RPMI7951 (cell line): ENCODE measurements at regions not wholly inside any gene's neighbourhood (a gene's known extent, or its start where the extent isn't known, plus 50 kb on each side); places are given as distances from the start of the nearest gene placed in this dataset.

ENCODE experiments used
- DNase-seq: peaks from one replicate; pipeline ENCODE4 v3.0.0-alpha.2; 2012; ENCODE audit warnings: low read depth

- no peak for DNase-seq
Measured at GRCh38 chr18:33957707-33958106, 267.0 kb downstream of the NOL4 start.

- no peak for DNase-seq
Measured at GRCh38 chr18:33951031-33951430, 273.7 kb downstream of the NOL4 start.

- no peak for DNase-seq
Measured at GRCh38 chr18:33946336-33946735, 278.4 kb downstream of the NOL4 start.

GRCh38 chr18:33944493-33944892, 280.2 kb downstream of the NOL4 start:
- no peak for DNase-seq

GRCh38 chr18:33937270-33937816, 287.4 kb downstream of the NOL4 start:
- no peak for DNase-seq

- DNase-seq = no peak
Measured at GRCh38 chr18:33934258-33934657, 290.5 kb downstream of the NOL4 start.

- no peak for DNase-seq
Measured at GRCh38 chr18:33928231-33928630, 296.5 kb downstream of the NOL4 start.

GRCh38 chr18:33924576-33924975, 300.1 kb downstream of the NOL4 start:
- DNase-seq = no peak

- no peak for DNase-seq
Measured at GRCh38 chr18:33923980-33924379, 300.7 kb downstream of the NOL4 start.

GRCh38 chr18:33918571-33918970, 306.1 kb downstream of the NOL4 start:
- DNase-seq = no peak

GRCh38 chr18:33916200-33916599, 308.5 kb downstream of the NOL4 start:
- DNase-seq = no peak

GRCh38 chr18:33914399-33914798, 310.3 kb downstream of the NOL4 start:
- DNase-seq = no peak

GRCh38 chr18:33906046-33906445, 318.7 kb downstream of the NOL4 start:
- no peak for DNase-seq

GRCh38 chr18:33901894-33902512, 322.7 kb downstream of the NOL4 start:
- DNase-seq = no peak

GRCh38 chr18:33900638-33901037, 322.6 kb downstream of the ASXL3 start:
- no peak for DNase-seq

- DNase-seq = no peak
Measured at GRCh38 chr18:33898427-33898826, 320.4 kb downstream of the ASXL3 start.

GRCh38 chr18:33878213-33878612, 300.2 kb downstream of the ASXL3 start:
- no peak for DNase-seq

- DNase-seq = no peak
Measured at GRCh38 chr18:33875029-33875565, 297.1 kb downstream of the ASXL3 start.

GRCh38 chr18:33873112-33873511, 295.1 kb downstream of the ASXL3 start:
- DNase-seq = no peak

GRCh38 chr18:33871363-33872025, 293.5 kb downstream of the ASXL3 start:
- no peak for DNase-seq

- no peak for DNase-seq
Measured at GRCh38 chr18:33870059-33870458, 292.0 kb downstream of the ASXL3 start.

GRCh38 chr18:33866386-33866785, 288.4 kb downstream of the ASXL3 start:
- no peak for DNase-seq

GRCh38 chr18:33863912-33864311, 285.9 kb downstream of the ASXL3 start:
- DNase-seq = no peak
